ENCODE measurements at regions not wholly inside any gene's neighbourhood (a gene's known extent, or its start where the extent isn't known, plus 50 kb on each side); places are given as distances from the start of the nearest gene placed in this dataset.

DNA sequence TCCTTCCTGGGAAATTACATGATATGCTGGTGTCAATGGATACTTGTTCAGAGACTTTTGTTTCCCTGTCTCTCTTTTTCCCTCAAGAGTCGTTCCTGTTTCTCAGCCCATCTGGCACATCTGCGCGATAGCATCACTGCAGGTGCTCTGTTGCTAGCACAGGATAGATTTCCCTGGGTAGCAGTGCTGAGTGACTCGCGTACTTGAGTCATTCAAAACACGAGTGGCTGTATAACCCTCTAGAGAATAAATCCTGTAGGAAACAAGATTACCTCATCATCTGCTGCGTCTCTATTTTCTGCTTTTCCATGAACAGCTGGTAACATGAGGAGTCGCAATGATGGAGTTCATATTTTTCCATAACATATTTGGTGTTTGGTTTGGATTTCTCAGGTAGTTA, 452.0 kb upstream of the FZD8 start:
- DNase-seq = peak; percentile 41
- H4K91ac ChIP-seq (ENCODE audit: insufficient read depth, low read depth, low read length) = no peak overlapping the region
- no peaks in the 10 kb centered on the region for H3K36me3 ChIP-seq (ENCODE audit: control insufficient read depth, insufficient read depth, low read length)
- H3K14ac ChIP-seq (replicated peaks; ENCODE audit: low read depth, low read length) = no peak overlapping the region
- H2BK5ac ChIP-seq (ENCODE audit: low read depth, low read length, poor library complexity, severe bottlenecking) = no peak overlapping the region
- no peak overlapping the region for H3K4me2 ChIP-seq (ENCODE audit: low read depth, low read length)
- H2BK15ac ChIP-seq (ENCODE audit: low read depth, low read length) = no peak overlapping the region
- ATAC-seq (ENCODE audit: low read depth) = no peak
- H3K79me1 ChIP-seq (ENCODE audit: low read depth in 1 of 2, low read length in 2 of 2) = no peaks in the 10 kb centered on the region
- POLR2A ChIA-PET (ENCODE audit: unreplicated experiment) = no interaction called here
- H2AK5ac ChIP-seq (ENCODE audit: low read depth, low read length) = no peak overlapping the region
- H3K9me1 ChIP-seq (ENCODE audit: insufficient read depth, low read length) = no peaks in the 10 kb centered on the region
- BruUV-seq (replicated peaks) = no TSS peak
- no peak overlapping the region for H3K4ac ChIP-seq (ENCODE audit: low read depth, low read length)
- no peak overlapping the region for H3K4me3 ChIP-seq (ENCODE audit: insufficient read depth, low read depth, low read length)
- in situ Hi-C loops (cut with MboI; ENCODE audit: low sequenced_read_pairs) (no loop called here), dilution Hi-C loops (cut with HindIII; ENCODE audit: low sequenced_read_pairs, unreplicated experiment) (no loop called here), intact Hi-C loops (cut with micrococcal nuclease) (no loop called here)
- no peak overlapping the region for H3K18ac ChIP-seq (ENCODE audit: low read depth, low read length)
- no peaks in the 10 kb centered on the region for H3K4me1 ChIP-seq (ENCODE audit: control insufficient read depth, insufficient read depth, low read length)
- H2BK120ac ChIP-seq (ENCODE audit: low read depth, low read length) = no peak overlapping the region
- no peak overlapping the region for H3K9ac ChIP-seq (ENCODE audit: low read depth, low read length)
- H2AFZ ChIP-seq (replicated peaks; ENCODE audit: low read length, poor library complexity) = no peak overlapping the region
- CTCF ChIA-PET = no interaction called here
- H3K27me3 ChIP-seq (ENCODE audit: control insufficient read depth, insufficient read depth, low read length) = no peaks in the 10 kb centered on the region
- no peak overlapping the region for H4K8ac ChIP-seq (ENCODE audit: low read depth in 2 of 2, low read length in 2 of 2)
- WGBS, 2 experiments (ENCODE audit: extremely low coverage in 2 of 2, insufficient read length in 1 of 2) = no CpG with 5 or more reads among the region's 8 CpGs
- TF ChIP-seq CEBPB (IDR thresholded peaks at IDR 0.05; ENCODE audit: low read depth, low read length) (no peak), RAD21 (IDR thresholded peaks at IDR 0.05; ENCODE audit: low read length) (no peak), RCOR1 (IDR thresholded peaks at IDR 0.05; ENCODE audit: insufficient replicate concordance, low read length) (no peak), NFE2L2 (IDR thresholded peaks at IDR 0.05; ENCODE audit: low read depth, low read length) (no peak), MAZ (IDR thresholded peaks at IDR 0.05; ENCODE audit: borderline replicate concordance, low read depth, low read length) (no peak), MAFK (IDR thresholded peaks at IDR 0.05; ENCODE audit: low read depth, low read length) (no peak), SMC3 (IDR thresholded peaks at IDR 0.05; ENCODE audit: low read depth, low read length) (no peak), CHD1 (IDR thresholded peaks at IDR 0.05; ENCODE audit: low read depth, low read length) (no peak), POLR2A (IDR thresholded peaks at IDR 0.05; ENCODE audit: low read depth, low read length) (no peak)
- TF ChIP-seq, protein P1, sequence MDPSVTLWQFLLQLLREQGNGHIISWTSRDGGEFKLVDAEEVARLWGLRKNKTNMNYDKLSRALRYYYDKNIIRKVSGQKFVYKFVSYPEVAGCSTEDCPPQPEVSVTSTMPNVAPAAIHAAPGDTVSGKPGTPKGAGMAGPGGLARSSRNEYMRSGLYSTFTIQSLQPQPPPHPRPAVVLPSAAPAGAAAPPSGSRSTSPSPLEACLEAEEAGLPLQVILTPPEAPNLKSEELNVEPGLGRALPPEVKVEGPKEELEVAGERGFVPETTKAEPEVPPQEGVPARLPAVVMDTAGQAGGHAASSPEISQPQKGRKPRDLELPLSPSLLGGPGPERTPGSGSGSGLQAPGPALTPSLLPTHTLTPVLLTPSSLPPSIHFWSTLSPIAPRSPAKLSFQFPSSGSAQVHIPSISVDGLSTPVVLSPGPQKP (IDR thresholded peaks at IDR 0.05; ENCODE audit: borderline replicate concordance, low read depth, low read length) = no peak
- TF ChIP-seq, protein P2, sequence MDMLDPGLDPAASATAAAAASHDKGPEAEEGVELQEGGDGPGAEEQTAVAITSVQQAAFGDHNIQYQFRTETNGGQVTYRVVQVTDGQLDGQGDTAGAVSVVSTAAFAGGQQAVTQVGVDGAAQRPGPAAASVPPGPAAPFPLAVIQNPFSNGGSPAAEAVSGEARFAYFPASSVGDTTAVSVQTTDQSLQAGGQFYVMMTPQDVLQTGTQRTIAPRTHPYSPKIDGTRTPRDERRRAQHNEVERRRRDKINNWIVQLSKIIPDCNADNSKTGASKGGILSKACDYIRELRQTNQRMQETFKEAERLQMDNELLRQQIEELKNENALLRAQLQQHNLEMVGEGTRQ (IDR thresholded peaks at IDR 0.05; ENCODE audit: low read depth, low read length) = no peak
- TF ChIP-seq, protein P3, sequence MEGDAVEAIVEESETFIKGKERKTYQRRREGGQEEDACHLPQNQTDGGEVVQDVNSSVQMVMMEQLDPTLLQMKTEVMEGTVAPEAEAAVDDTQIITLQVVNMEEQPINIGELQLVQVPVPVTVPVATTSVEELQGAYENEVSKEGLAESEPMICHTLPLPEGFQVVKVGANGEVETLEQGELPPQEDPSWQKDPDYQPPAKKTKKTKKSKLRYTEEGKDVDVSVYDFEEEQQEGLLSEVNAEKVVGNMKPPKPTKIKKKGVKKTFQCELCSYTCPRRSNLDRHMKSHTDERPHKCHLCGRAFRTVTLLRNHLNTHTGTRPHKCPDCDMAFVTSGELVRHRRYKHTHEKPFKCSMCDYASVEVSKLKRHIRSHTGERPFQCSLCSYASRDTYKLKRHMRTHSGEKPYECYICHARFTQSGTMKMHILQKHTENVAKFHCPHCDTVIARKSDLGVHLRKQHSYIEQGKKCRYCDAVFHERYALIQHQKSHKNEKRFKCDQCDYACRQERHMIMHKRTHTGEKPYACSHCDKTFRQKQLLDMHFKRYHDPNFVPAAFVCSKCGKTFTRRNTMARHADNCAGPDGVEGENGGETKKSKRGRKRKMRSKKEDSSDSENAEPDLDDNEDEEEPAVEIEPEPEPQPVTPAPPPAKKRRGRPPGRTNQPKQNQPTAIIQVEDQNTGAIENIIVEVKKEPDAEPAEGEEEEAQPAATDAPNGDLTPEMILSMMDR (conservative IDR thresholded peaks at IDR 0.05; ENCODE audit: low read depth, low read length) = no peak
- H3K56ac ChIP-seq (ENCODE audit: extremely low read depth, insufficient read depth, low read length) = no peak overlapping the region
- no peak overlapping the region for H4K5ac ChIP-seq (ENCODE audit: low read depth, low read length)
- H3K27ac ChIP-seq (ENCODE audit: insufficient read depth, low read length) = no peak overlapping the region
- H3K9me3 ChIP-seq (ENCODE audit: control insufficient read depth, insufficient read depth, low read length) = no peaks in the 10 kb centered on the region
- no peaks in the 10 kb centered on the region for H4K20me1 ChIP-seq (ENCODE audit: insufficient read depth, low read length)
- H3K23ac ChIP-seq (ENCODE audit: low read depth, low read length) = no peak overlapping the region
- H2BK20ac ChIP-seq (ENCODE audit: low read depth, low read length) = no peak overlapping the region
- H2AK9ac ChIP-seq (replicated peaks; ENCODE audit: low read depth, low read length, poor library complexity) = no peak overlapping the region

Data from IMR-90 (cell line).